CD4-positive, alpha-beta T cell (primary cell): ENCODE measurements at regions not wholly inside any gene's neighbourhood (a gene's known extent, or its start where the extent isn't known, plus 50 kb on each side); places are given as distances from the start of the nearest gene placed in this dataset.

Source experiments
- ATAC-seq: fragments of 200-7000 bp; cut with Tn5 transposase; one replicate; pipeline ENCODE4 v1.10.0; 2022; ENCODE audit warnings: mild to moderate bottlenecking; ENCODE audit not compliant: poor library complexity
- CTCF ChIA-PET: fragments of 350-600 bp; sonication (Branson Sonifier 250); formaldehyde crosslinking; loops from one replicate; lab custom pipeline; 2021; ENCODE audit warnings: antibody characterized with exemption, inconsistent platforms; lab: Charles Lee
- POLR2A ChIA-PET: fragments of 350-600 bp; sonication (Branson Sonifier 250); formaldehyde crosslinking; loops from one replicate; lab custom pipeline; 2021; ENCODE audit warnings: antibody characterized with exemption, inconsistent platforms; lab: Charles Lee
- DNase-seq, 14 experiments: peaks; one replicate each; pipeline ENCODE4 v3.0.0-alpha.2; 2013 to 2020; ENCODE audit warnings: mixed read lengths in 2 of 14
- H3K27ac ChIP-seq, 2 donors: one replicate each; pipeline versions ENCODE4 v1.5.1 to v1.7.0; 2013; ENCODE audit warnings: low read length in 2 of 2, low read depth in 1 of 2, mild to moderate bottlenecking in 1 of 2
- H3K27me3 ChIP-seq, 2 experiments: 1 replicate in 1 of 2; 2 replicates in 1 of 2; pipeline versions ENCODE4 v1.6.1 to v1.7.0; 2013; ENCODE audit warnings: low read length in 2 of 2, control low read depth in 1 of 2, mild to moderate bottlenecking in 1 of 2, moderate library complexity in 1 of 2; ENCODE audit not compliant: insufficient read depth in 2 of 2, control insufficient read depth in 1 of 2
- H3K36me3 ChIP-seq: one replicate; pipeline ENCODE4 v1.6.1; 2013; ENCODE audit warnings: low read length, control low read depth; ENCODE audit not compliant: insufficient read depth
- H3K4me1 ChIP-seq: one replicate; pipeline ENCODE4 v1.6.1; 2013; ENCODE audit warnings: low read length, control low read depth; ENCODE audit not compliant: insufficient read depth
- H3K4me3 ChIP-seq: one replicate; pipeline ENCODE4 v1.5.1; 2013; ENCODE audit warnings: mild to moderate bottlenecking, low read length, moderate library complexity
- H3K9me3 ChIP-seq, 2 experiments: 1 replicate in 1 of 2; 2 replicates in 1 of 2; pipeline versions ENCODE4 v1.6.1 to v1.7.0; 2013; ENCODE audit warnings: low read length in 2 of 2, mild to moderate bottlenecking in 2 of 2, control low read depth in 1 of 2, moderate library complexity in 1 of 2; ENCODE audit not compliant: control insufficient read depth in 1 of 2, insufficient read depth in 1 of 2
- H3K27ac Mint-ChIP-seq: one replicate; pipeline ENCODE4 v1.8.0; 2020; ENCODE audit warnings: mixed read lengths
- H3K27me3 Mint-ChIP-seq: one replicate; pipeline ENCODE4 v1.8.0; 2021; ENCODE audit warnings: mixed read lengths
- H3K36me3 Mint-ChIP-seq: one replicate; pipeline ENCODE4 v1.8.0; 2021; ENCODE audit warnings: low read depth, mixed read lengths
- H3K4me1 Mint-ChIP-seq: one replicate; pipeline ENCODE4 v1.8.0; 2021; ENCODE audit warnings: low read depth, mixed read lengths
- H3K4me3 Mint-ChIP-seq: one replicate; pipeline ENCODE4 v1.8.0; 2020; ENCODE audit warnings: mild to moderate bottlenecking, mixed read lengths
- H3K9me3 Mint-ChIP-seq: one replicate; pipeline ENCODE4 v1.8.0; 2020; ENCODE audit warnings: mixed read lengths
- CTCF ChIP-seq: fragments of 200-600 bp; IDR thresholded peaks from one replicate; pipeline ENCODE4 v1.8.0; 2022; ENCODE audit warnings: antibody characterized with exemption, mild to moderate bottlenecking
- intact Hi-C, 2 experiments: fragments of 100-400 bp; cut with DNase I in 1 of 2; cut with micrococcal nuclease in 1 of 2; formaldehyde crosslinking; loops; one replicate each; pipeline versions ENCODE4 v1.15.1 to v1.9.0; 2023 to 2025; cut with DNase I, micrococcal nuclease

- Mint-ChIP-seq H3K4me3 (no peak overlapping the region), H3K27ac (no peak overlapping the region), H3K36me3 (no peaks in the 10 kb centered on the region), H3K4me1 (no peaks in the 10 kb centered on the region), H3K27me3 (no peaks in the 10 kb centered on the region), H3K9me3 (no peaks in the 10 kb centered on the region)
- DNase-seq (no peak), ATAC-seq (no peak)
- no peak for TF ChIP-seq CTCF
- Histone ChIP-seq H3K27ac (no peak overlapping the region), H3K36me3 (no peaks in the 10 kb centered on the region), H3K4me3 (no peak overlapping the region), H3K27me3 (no peaks in the 10 kb centered on the region), H3K4me1 (no peaks in the 10 kb centered on the region), H3K9me3 (no peaks in the 10 kb centered on the region)
- CTCF ChIA-PET = no interaction called here
- POLR2A ChIA-PET = no interaction called here
- intact Hi-C loops = no loop called here
Observed at GRCh38 chr5:101997235-101997634, 298.8 kb downstream of the SLCO4C1 start.

- Histone ChIP-seq H3K4me3 (no peak overlapping the region), H3K9me3 (no peaks in the 10 kb centered on the region), H3K27ac (no peak overlapping the region), H3K4me1 (no peaks in the 10 kb centered on the region), H3K27me3 (no peaks in the 10 kb centered on the region), H3K36me3 (no peaks in the 10 kb centered on the region)
- ATAC-seq (no peak), DNase-seq (no peak)
- ChIA-PET POLR2A (no interaction called here), CTCF (no interaction called here)
- no peak for TF ChIP-seq CTCF
- no peaks in the 10 kb centered on the region for H3K36me3 Mint-ChIP-seq
- no peaks in the 10 kb centered on the region for H3K4me1 Mint-ChIP-seq
- no peak overlapping the region for H3K4me3 Mint-ChIP-seq
- no peaks in the 10 kb centered on the region for H3K9me3 Mint-ChIP-seq
- no peaks in the 10 kb centered on the region for H3K27me3 Mint-ChIP-seq
- no peak overlapping the region for H3K27ac Mint-ChIP-seq
- intact Hi-C loops = no loop called here
Observed at GRCh38 chr5:101995585-101995984, 300.5 kb downstream of the SLCO4C1 start.

- Mint-ChIP-seq H3K27ac (no peak overlapping the region), H3K4me1 (no peaks in the 10 kb centered on the region), H3K27me3 (no peaks in the 10 kb centered on the region), H3K36me3 (no peaks in the 10 kb centered on the region), H3K9me3 (no peaks in the 10 kb centered on the region), H3K4me3 (no peak overlapping the region)
- Histone ChIP-seq H3K4me3 (no peak overlapping the region), H3K36me3 (no peaks in the 10 kb centered on the region), H3K27ac (no peak overlapping the region), H3K27me3 (no peaks in the 10 kb centered on the region), H3K9me3 (peaks cover 0 to 5% of the 10 kb centered on the region in 2 experiments), H3K4me1 (no peaks in the 10 kb centered on the region)
- ATAC-seq (no peak), DNase-seq (no peak)
- no peak for TF ChIP-seq CTCF
- POLR2A ChIA-PET = no interaction called here
- intact Hi-C loops = no loop called here
- CTCF ChIA-PET = interaction anchor here (0.7 kb wide), 1 partner anchor 12 kb away, joined by 4 read pairs; no protein-coding TSS in a partner anchor
Observed at GRCh38 chr5:101991486-101991885, 304.6 kb downstream of the SLCO4C1 start.
